Stimulated activated CD8-positive, alpha-beta memory T cell treated with anti-CD3 and anti-CD28 coated beads, Interleukin-2, amount 100 ng/mL, for 1 hour (primary cell): ENCODE measurements at regions not wholly inside any gene's neighbourhood (a gene's known extent, or its start where the extent isn't known, plus 50 kb on each side); places are given as distances from the start of the nearest gene placed in this dataset.

ENCODE experiments used
- DNase-seq, 2 donors: peaks; one replicate each; pipeline ENCODE4 v3.0.0-alpha.2; 2020; ENCODE audit warnings: low read depth in 2 of 2

- no peak for DNase-seq
These were observed 90.3 kb downstream of the C16orf95 start for GRCh38 chr16:87226926-87227295.

- DNase-seq = no peak
These were observed 89.8 kb downstream of the C16orf95 start for GRCh38 chr16:87227296-87227951.

- DNase-seq = no peak
These were observed 88.8 kb downstream of the C16orf95 start for GRCh38 chr16:87228363-87228762.

GRCh38 chr16:87229230-87230188 is 87.7 kb downstream of the C16orf95 start:
- no peak for DNase-seq

GRCh38 chr16:87230571-87230970 is 86.6 kb downstream of the C16orf95 start:
- DNase-seq = no peak

- no peak for DNase-seq
These were observed 85.9 kb downstream of the C16orf95 start for GRCh38 chr16:87231295-87231694.

- DNase-seq = no peak
These were observed 85.3 kb downstream of the C16orf95 start for GRCh38 chr16:87231911-87232310.

GRCh38 chr16:87233928-87234327 is 83.3 kb downstream of the C16orf95 start:
- DNase-seq = no peak

GRCh38 chr16:87234601-87235000 is 82.6 kb downstream of the C16orf95 start:
- DNase-seq = no peak

GRCh38 chr16:87235810-87236515 is 81.2 kb downstream of the C16orf95 start:
- no peak for DNase-seq

GRCh38 chr16:87236516-87237115 is 80.6 kb downstream of the C16orf95 start:
- DNase-seq = no peak

- DNase-seq = no peak
These were observed 78.9 kb downstream of the C16orf95 start for GRCh38 chr16:87238361-87238715.

GRCh38 chr16:87239545-87239944 is 77.6 kb downstream of the C16orf95 start:
- no peak for DNase-seq

- DNase-seq = no peak
These were observed 76.7 kb downstream of the C16orf95 start for GRCh38 chr16:87240211-87241136.

- DNase-seq = no peak
These were observed 75.9 kb downstream of the C16orf95 start for GRCh38 chr16:87241137-87241771.

GRCh38 chr16:87243478-87243877 is 73.7 kb downstream of the C16orf95 start:
- DNase-seq = no peak

GRCh38 chr16:87244636-87245197 is 72.5 kb downstream of the C16orf95 start:
- no peak for DNase-seq

- DNase-seq = no peak
These were observed 71.7 kb downstream of the C16orf95 start for GRCh38 chr16:87245511-87245910.

GRCh38 chr16:87246269-87247065 is 70.7 kb downstream of the C16orf95 start:
- DNase-seq = no peak
